OCI-LY1 (cell line): ENCODE measurements at regions not wholly inside any gene's neighbourhood (a gene's known extent, or its start where the extent isn't known, plus 50 kb on each side); places are given as distances from the start of the nearest gene placed in this dataset.
"Not testable (repeated sequence)": the region's sequence is repeated elsewhere in the genome, so short reads cannot be mapped to it uniquely, and the experiment has no call there.

Experiments
- H2AFZ ChIP-seq: fragments of 200-600 bp; sonication (generic), shearing (Covaris generic); 2 replicates; pipeline ENCODE4 v1.6.0; 2014; ENCODE audit warnings: antibody characterized with exemption, mild to moderate bottlenecking, low read length
- H3F3A ChIP-seq: fragments of 200-600 bp; sonication (generic), shearing (Covaris generic); 2 replicates; pipeline ENCODE4 v1.6.0; 2014; ENCODE audit warnings: mild to moderate bottlenecking, antibody characterized with exemption, low read length, moderate library complexity; ENCODE audit not compliant: insufficient read depth
- H3K27ac ChIP-seq: fragments of 200-600 bp; sonication (generic); 2 replicates; pipeline ENCODE4 v1.5.1; 2014; ENCODE audit warnings: low read length, mixed run types, mild to moderate bottlenecking, low read depth; ENCODE audit not compliant: poor library complexity, severe bottlenecking
- H3K27me3 ChIP-seq: fragments of 200-600 bp; sonication (generic); 2 replicates; pipeline ENCODE4 v1.6.0; 2014; ENCODE audit warnings: antibody characterized with exemption, mild to moderate bottlenecking, low read length, moderate library complexity; ENCODE audit not compliant: insufficient read depth
- H3K36me3 ChIP-seq: fragments of 200-600 bp; sonication (generic); 2 replicates; pipeline ENCODE4 v1.6.1; 2014; ENCODE audit warnings: mild to moderate bottlenecking, antibody characterized with exemption, low read length, moderate library complexity, mixed read lengths; ENCODE audit not compliant: insufficient read depth
- H3K4me1 ChIP-seq: fragments of 200-600 bp; sonication (generic); 2 replicates; pipeline ENCODE4 v1.5.1; 2014; ENCODE audit warnings: mild to moderate bottlenecking, low read length, moderate library complexity; ENCODE audit not compliant: insufficient read depth, severe bottlenecking
- H3K4me2 ChIP-seq: fragments of 200-600 bp; sonication (generic), shearing (Covaris generic); 2 replicates; pipeline ENCODE4 v1.6.1; 2014; ENCODE audit warnings: low read length
- H3K4me3 ChIP-seq: fragments of 200-600 bp; sonication (generic); 2 replicates; pipeline ENCODE4 v1.5.1; 2014; ENCODE audit warnings: low read length, low read depth, mild to moderate bottlenecking, mixed read lengths; ENCODE audit not compliant: poor library complexity, severe bottlenecking
- H3K79me2 ChIP-seq: fragments of 200-600 bp; shearing (Covaris generic); 2 replicates; pipeline ENCODE4 v1.6.1; 2016; ENCODE audit warnings: mixed run types, low read length, mixed read lengths; ENCODE audit not compliant: insufficient read depth
- H3K9ac ChIP-seq: fragments of 200-600 bp; sonication (generic), shearing (Covaris generic); 2 replicates; pipeline ENCODE4 v1.6.1; 2014; ENCODE audit warnings: mild to moderate bottlenecking, low read length, mixed read lengths
- H3K9me2 ChIP-seq: fragments of 200-600 bp; sonication (generic), shearing (Covaris generic); 2 replicates; pipeline ENCODE4 v1.6.1; 2014; ENCODE audit warnings: low read depth, mild to moderate bottlenecking, low read length, mixed read lengths
- H3K9me3 ChIP-seq: fragments of 200-600 bp; shearing (Covaris generic); 2 replicates; pipeline ENCODE4 v1.6.1; 2014; ENCODE audit warnings: low read length, mixed read lengths
- H4K20me1 ChIP-seq: fragments of 200-600 bp; sonication (generic), shearing (Covaris generic); 2 replicates; pipeline ENCODE4 v1.6.0; 2016; ENCODE audit warnings: mild to moderate bottlenecking, low read length; ENCODE audit not compliant: insufficient read depth
- EZH2 ChIP-seq: fragments of 200-600 bp; sonication (generic), shearing (Covaris generic); IDR thresholded peaks from 2 replicates; pipeline ENCODE4 v1.8.0; 2017; ENCODE audit warnings: borderline replicate concordance, mixed run types, mild to moderate bottlenecking, antibody characterized with exemption, low read length, moderate library complexity, mixed read lengths
- TF ChIP-seq, protein P1 (sequence below): fragments of 200-600 bp; sonication (generic), shearing (Covaris generic); IDR thresholded peaks from 2 replicates; pipeline ENCODE4 v1.5.1; 2017; ENCODE audit warnings: mild to moderate bottlenecking, antibody characterized with exemption, low read length, moderate library complexity, mixed read lengths

DNA sequence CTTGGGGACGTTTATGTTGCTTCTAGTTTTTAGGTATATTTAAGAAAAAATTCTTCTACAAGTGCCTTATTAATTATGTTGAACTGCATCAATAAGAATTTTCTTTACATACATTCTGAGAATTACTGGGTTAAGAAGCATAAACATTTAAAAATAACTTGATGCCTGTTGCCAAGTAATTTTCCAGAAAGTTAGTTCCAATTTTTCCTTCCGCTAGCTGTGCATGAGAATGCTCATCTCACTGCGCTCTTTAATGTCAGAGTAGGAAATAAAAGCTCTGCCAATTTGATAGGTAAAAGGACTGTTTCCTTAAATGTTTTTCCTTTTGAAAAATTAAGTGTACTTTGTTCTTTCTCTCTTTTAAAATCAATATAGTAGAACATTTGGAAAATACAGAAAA lies 113.1 kb upstream of the ZBED5 start:
- H3K4me1 ChIP-seq: no peaks in the 10 kb centered on the region
- no peak overlapping the region for H3K4me3 ChIP-seq
- no peak overlapping the region for H3K9ac ChIP-seq
- H2AFZ ChIP-seq: no peak overlapping the region
- TF ChIP-seq, protein P1, sequence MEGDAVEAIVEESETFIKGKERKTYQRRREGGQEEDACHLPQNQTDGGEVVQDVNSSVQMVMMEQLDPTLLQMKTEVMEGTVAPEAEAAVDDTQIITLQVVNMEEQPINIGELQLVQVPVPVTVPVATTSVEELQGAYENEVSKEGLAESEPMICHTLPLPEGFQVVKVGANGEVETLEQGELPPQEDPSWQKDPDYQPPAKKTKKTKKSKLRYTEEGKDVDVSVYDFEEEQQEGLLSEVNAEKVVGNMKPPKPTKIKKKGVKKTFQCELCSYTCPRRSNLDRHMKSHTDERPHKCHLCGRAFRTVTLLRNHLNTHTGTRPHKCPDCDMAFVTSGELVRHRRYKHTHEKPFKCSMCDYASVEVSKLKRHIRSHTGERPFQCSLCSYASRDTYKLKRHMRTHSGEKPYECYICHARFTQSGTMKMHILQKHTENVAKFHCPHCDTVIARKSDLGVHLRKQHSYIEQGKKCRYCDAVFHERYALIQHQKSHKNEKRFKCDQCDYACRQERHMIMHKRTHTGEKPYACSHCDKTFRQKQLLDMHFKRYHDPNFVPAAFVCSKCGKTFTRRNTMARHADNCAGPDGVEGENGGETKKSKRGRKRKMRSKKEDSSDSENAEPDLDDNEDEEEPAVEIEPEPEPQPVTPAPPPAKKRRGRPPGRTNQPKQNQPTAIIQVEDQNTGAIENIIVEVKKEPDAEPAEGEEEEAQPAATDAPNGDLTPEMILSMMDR: no peak
- TF ChIP-seq EZH2: no peak
- no peaks in the 10 kb centered on the region for H3K27me3 ChIP-seq
- H3K79me2 ChIP-seq: no peaks in the 10 kb centered on the region
- H4K20me1 ChIP-seq: no peaks in the 10 kb centered on the region
- no peak overlapping the region for H3K27ac ChIP-seq
- no peaks in the 10 kb centered on the region for H3K9me3 ChIP-seq
- H3F3A ChIP-seq: no peaks in the 10 kb centered on the region
- no peaks in the 10 kb centered on the region for H3K9me2 ChIP-seq
- H3K36me3 ChIP-seq: no peaks in the 10 kb centered on the region
- no peak overlapping the region for H3K4me2 ChIP-seq

DNA sequence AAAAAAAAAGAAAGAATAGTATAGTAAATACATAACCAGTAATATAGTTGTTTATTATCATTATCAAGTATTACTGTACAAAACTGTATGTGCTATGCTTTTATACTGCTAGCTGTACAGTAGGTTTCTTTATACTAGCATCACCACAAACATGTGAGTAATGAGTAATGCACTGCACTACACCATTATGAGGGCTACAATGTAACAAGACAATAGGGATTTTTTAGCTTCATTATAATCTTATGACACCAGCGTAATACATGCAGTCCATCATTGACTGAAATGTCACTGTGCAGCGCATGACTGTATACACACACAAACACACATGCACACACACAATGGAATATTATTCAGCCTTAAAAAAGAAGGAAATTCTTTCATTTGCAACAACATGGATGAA lies 111.5 kb upstream of the ZBED5 start:
- no peaks in the 10 kb centered on the region for H3K79me2 ChIP-seq

DNA sequence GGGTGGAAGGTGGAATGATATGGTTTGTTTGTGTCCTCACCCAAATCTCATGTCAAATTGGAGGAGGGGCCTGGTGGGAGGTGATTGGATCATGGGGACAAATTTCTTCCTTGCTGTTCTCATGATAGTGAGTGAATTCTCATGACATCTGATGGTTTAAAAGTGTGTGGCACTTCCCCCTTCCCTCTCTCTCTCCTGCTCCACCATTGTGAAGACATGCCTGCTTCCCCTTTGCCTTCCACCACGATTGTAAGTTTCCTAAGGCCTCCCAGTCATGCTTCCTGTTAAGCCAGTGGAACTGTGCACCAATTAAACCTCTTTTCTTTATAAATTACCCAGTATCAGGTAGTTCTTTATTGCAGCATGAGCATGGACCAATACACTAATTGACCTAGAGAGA lies 99.0 kb upstream of the ZBED5 start:
- H3K9me2 ChIP-seq, H3K36me3 ChIP-seq: not testable (repeated sequence)

More for the DNA sequence above, 111.5 kb upstream of the ZBED5 start:
- Histone ChIP-seq H3K4me1 (no peaks in the 10 kb centered on the region), H3K9me2 (no peaks in the 10 kb centered on the region), H3K27ac (no peak overlapping the region), H3K4me2 (no peak overlapping the region), H4K20me1 (no peaks in the 10 kb centered on the region), H2AFZ (no peak overlapping the region), H3K9me3 (no peaks in the 10 kb centered on the region), H3F3A (no peaks in the 10 kb centered on the region), H3K4me3 (no peak overlapping the region), H3K36me3 (no peaks in the 10 kb centered on the region), H3K27me3 (no peaks in the 10 kb centered on the region), H3K9ac (no peak overlapping the region)
- TF ChIP-seq EZH2: no peak
- TF ChIP-seq, protein P1: no peak

DNA sequence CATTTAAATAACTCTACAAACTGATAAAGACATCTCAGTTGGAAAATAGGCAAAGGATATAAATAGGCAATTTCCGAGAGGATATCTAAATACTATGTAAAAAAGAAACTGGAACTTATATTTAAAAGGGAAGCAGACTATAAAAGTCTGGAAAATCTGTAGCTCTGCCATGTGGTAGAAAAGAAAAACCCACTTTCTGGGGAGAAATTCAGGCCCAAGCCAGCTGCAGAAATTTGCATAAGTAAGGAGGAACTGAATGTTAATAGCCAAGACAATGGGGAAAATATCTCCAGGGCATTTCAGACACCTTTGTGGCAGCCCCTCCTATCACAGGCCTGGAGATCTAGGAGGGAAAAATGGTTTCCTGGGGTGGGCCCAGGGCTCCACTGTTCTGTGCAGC lies 97.8 kb upstream of the ZBED5 start:
- Histone ChIP-seq H3K4me3 (no peak overlapping the region), H3K27ac (no peak overlapping the region), H3K4me2 (no peak overlapping the region), H3K9me2 (no peaks in the 10 kb centered on the region), H3K36me3 (no peaks in the 10 kb centered on the region), H3K9me3 (no peaks in the 10 kb centered on the region), H4K20me1 (no peaks in the 10 kb centered on the region), H3K79me2 (no peaks in the 10 kb centered on the region), H3K4me1 (no peaks in the 10 kb centered on the region), H3K9ac (no peak overlapping the region), H3K27me3 (no peaks in the 10 kb centered on the region), H2AFZ (no peak overlapping the region), H3F3A (no peaks in the 10 kb centered on the region)
- no peak for TF ChIP-seq EZH2
- TF ChIP-seq, protein P1: no peak

More for the DNA sequence above, 99.0 kb upstream of the ZBED5 start:
- not testable (repeated sequence) for H3F3A ChIP-seq, H3K4me3 ChIP-seq, H3K9me3 ChIP-seq, H4K20me1 ChIP-seq, H2AFZ ChIP-seq, H3K4me1 ChIP-seq, H3K4me2 ChIP-seq, H3K9ac ChIP-seq, H3K27ac ChIP-seq, H3K79me2 ChIP-seq, H3K27me3 ChIP-seq
